ENCODE measurements at regions not wholly inside any gene's neighbourhood (a gene's known extent, or its start where the extent isn't known, plus 50 kb on each side); places are given as distances from the start of the nearest gene placed in this dataset.

DNA sequence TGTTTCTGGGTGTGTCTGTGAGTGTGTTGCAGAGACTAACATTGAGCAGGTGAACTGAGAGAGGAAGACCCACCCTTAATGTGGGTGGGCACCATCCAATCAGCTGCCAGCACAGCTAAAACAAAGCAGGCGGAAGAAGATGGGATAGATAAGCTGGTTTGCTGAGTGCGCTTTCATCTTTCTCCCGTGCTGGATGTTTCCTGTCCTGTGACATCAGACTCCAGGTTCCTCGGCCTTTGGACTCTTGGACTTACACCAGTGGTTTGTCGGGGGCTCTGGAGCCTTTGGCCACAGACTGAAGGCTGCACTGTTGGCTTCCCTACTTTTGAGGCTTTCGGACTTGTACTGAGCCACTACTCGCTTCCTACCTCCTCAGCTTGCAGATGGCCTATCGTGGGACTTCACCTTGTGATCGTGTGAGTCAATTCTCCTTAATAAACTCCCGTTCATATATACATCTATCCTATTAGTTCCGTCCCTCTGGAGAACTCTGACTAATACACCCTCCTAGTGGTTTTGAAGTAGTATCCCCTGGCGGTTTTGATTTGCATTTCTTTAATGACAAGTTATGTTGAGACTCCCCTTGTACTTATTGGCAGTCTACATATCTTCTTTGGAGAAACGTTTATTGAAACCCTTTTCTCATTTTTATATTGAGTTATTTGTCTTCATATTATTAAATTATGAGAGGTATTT is 546.6 kb upstream of the TMPRSS15 start:
- DNase-seq, result no peak

DNA sequence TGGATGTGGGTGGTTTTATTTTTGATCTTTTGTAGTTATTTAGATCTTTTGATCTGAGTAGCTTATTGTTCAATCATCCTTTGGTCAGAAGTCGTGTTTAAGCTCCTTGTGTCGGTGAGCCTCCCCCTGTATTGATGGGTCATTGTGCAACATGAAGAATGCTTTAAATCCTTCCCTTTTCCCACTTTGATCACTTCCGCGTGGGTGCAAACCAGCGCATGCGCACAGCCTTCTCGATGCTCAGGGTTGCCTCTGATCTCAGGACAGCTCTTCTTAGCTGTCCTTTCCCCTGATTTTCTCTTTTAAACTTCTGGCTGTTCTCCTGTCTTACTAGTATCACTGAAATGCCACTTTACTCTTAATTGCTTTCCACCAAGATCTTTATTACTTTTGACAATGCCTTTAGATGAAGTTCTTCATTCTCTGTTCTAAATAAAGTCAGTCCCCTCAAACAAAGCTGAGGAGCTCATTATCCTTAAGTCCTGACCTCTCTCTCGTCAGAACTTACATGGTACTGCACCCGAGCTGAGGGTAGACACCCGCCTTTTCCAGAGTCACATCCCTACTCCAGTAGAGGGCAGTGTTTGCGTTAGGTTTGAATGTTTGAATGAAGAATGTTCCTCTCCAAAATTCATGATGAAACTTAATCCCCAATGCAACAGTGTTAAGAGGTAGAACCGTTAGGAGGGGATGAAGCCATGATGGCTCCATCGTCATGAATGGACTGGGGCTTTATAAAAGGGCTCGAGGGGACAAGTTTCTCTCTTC is 547.9 kb upstream of the TMPRSS15 start:
- DNase-seq, result peak in 9 of 56 donors; percentile 1 to 15 (median 2)

DNA sequence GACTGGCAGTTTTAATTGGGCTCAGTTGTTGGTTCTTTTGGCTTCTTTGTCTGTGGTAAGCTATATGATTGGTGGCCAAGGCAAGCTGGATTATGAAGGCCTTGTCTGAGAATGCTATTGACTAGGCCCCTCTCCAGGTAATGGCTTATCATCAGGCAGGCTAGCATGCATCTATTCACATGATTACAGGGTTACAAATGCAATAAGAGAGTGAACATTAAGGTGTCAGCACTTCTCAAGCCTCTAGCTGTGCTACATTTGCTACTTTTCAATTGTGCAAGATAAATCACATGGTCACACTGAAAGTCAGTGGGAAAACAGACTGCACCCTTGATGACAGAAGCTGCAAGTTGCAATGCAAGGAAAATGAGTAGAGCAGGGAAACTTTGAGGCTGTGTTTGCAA is 550.9 kb upstream of the TMPRSS15 start:
- DNase-seq, result no peak

DNA sequence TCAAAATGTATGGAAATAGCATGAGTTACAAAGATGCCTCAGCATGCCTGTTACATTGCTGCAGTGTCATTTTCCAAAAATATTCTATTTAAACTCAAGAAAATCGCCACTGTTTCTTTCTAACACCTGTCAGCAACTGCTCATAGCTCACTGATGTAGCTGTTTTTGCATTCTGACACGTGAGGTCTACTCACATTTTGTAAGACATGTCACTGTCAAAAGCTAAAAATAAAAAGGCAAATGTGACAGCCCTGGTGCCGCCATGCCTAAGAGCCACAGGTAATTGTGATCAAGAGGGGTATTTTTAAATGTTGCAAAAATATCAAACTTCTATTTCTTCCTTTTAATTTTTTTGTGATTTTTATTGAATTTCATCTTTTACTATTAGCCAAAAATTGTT is 556.2 kb upstream of the TMPRSS15 start:
- DNase-seq, result no peak

DNA sequence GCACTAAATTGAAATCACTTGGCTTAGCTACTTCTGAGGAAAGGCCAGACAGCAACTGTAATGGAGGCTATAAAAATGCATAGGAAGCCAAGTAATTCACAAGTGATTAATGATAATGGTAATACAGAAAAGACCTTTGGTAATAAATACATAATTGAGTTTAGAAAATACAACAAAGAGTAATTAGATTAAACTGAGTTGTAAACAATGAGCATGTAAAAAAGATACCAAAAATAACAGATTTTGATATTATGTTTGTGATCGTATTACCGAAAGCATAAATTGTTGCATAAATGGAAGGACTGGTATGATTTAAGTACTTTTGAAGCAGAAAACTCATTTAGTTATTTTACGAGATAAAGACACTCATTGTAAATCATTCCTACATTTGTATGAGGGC is 556.7 kb upstream of the TMPRSS15 start:
- DNase-seq, result no peak

DNA sequence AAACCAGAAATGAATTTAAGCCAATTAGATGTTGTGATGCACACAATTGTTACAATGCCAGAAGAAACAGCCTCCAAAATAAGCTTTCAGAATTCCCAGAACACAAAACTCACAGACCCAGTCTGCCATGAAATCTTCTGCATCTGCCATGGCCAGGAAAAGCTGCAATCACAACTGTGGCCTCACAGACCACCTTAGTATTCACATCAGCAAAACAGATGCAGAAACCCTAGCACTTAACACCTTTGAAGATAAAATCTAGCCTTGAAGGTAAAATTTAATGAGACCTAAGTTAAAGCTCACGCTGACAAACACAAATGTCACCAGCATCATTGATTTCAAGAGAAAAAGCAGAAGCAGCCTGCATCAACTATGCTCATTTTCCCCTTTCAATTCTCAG is 566.8 kb upstream of the TMPRSS15 start:
- DNase-seq, result no peak

DNA sequence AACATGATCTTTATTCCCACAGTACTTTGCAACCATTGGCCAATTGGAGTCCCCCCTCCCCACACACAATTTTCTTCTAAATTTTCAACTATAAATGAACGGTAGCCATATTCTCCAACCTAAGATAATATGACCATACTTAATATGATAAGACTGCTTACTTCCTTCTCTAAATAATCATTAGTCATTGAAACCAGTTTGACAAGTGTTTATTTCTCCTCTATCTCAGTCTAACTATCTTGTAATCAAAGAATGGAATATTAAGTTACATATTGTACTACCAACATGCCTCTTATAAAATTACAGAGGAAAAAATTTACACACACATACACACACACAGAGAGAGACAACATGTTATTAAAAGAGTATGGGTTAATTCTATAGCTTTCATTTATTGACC is 567.4 kb upstream of the TMPRSS15 start:
- DNase-seq, result no peak

DNA sequence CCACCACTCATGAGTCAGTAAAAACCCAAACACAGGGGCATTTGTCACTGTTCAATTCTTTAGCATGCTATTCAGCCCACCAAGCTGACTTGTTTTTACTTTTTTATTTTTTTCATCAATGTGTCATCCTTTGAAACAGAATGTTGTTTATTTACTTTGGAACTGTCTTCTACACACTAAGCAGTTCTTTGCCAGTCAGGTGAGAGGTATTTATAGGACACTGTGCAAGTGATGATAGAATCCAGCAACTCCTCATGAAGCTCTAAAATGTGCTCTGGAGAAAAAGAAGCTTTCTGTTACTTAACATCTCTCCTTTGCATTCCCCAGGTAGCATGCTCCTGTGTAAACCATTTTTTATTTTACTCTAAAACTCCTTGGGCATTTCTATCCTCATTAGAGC is 582.0 kb upstream of the TMPRSS15 start:
- DNase-seq, result no peak

DNA sequence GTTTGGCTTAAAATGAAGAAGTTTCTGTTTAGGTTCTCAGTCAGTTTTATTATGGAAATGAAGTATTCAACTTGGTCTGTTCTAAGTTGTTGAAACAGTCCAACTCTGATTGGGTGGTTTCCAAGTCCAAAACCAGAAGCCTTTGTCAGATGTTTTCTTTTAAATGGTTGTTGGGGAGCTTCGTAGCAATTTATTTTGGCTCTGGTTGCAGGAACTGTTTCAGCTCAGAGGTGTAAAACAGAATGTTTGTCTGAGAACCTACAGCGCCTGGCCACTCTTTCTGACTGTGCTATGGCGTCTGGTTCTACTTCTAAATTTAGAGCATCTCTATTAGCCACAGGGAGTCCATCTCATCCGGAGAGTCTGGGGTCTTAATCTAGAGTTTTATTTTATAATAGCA is 582.6 kb upstream of the TMPRSS15 start:
- peak in 5 of 56 donors; percentile 2 to 25 (median 8) for DNase-seq

DNA sequence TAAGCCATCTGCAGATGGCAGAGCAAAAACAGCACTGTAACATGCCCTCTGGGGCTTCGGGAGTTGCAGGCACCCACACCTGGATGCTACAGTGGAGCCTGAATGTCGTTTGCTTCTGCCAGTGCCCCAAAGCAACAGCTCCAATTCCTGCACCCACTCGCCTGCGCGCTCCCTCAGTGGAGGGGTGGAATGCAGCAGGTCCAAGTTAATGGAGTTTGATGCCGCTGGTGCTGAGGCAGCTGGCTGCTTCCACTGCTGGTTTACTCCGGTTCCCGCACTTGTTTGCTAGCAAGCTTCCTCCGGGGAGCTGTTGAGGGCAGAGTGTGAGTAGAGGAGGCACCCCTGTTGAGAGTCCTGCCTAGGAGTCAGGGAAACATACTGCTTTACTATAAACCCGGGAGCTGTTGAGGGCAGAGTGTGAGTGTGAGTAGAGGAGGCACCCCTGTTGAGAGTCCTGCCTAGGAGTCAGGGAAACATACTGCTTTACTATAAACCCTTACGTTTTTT is 584.0 kb upstream of the TMPRSS15 start:
- DNase-seq, result peak in 2 of 56 donors; percentile 1 to 3

DNA sequence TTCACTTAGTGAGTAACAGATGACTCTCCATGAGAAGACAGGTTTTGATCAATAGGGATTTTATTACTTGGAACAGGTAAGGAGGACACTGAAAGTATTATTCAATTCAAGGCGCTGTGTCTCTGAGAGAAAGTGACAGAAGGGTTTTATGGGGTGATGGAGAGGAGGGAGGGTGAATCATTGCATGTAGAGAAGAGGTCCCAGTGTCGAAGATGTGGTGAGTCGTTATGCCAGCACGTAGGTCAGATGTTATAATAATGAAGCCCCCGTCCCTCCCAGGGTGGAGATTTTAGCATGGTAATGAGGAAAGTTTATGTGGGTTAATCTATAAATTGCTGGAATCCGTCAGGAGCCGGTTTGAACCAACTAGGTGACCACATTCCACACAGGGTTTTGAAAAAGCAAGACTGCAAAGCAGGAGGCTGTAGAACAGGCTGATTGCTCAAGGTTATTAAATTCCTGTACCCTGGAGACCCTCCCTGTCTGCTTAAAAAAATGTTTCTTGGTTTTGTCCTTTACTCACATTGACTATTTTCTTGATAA is 586.4 kb upstream of the TMPRSS15 start:
- no peak for DNase-seq

DNA sequence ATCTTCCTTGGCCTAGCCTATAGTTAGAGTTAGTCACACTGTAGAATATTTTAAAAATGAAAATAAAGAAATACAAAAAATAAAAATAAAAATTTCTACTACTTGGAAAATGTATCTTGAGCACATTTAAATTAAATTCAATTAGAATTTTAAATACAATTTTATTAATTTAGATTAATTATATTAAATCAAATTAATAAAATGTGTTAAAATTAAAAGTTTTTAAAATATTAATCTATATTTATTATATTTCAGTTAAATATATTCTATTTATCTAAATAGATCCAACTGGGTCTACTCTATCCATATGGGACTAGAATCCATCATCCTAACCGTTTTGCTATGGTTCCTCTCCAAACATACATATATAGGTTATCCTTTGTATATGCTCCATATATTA is 588.3 kb upstream of the TMPRSS15 start:
- DNase-seq, result no peak

DNA sequence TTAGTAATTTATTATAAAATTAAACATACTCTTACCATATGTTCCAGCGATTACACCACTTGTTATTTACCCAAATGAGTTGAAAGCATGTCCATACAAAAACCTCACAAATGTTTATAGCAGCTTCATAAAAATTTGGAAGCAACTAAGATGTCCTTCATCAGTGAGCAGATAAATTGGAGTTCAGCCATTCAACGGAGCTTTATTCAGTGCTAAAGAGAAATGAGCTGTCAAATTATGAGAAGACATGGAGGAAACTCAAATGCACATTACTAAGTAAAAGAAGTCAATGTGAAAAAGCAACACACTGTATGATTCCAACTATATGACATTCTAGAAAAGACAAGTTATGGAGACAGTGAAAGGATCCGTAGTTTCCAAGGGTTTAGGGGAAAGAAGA is 606.7 kb upstream of the TMPRSS15 start:
- no peak for DNase-seq

DNA sequence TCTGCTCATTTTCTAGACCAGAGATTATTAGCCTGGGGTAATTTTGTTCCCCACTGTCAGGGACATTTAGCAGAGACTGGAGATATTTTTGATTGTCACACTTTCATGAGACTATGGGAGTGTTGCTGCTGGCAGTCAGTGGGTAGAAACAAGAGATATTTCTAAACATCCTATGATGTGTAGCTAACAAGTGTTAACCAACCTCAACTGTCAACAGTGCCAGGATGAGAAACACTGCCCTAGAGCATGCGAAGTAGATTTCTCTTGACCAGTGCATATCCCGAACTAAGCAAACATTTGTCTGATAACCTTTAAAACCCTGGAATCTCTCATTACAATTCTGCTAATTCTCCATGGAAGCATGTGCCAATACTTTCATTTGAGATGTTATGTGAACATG is 607.4 kb upstream of the TMPRSS15 start:
- no peak for DNase-seq

DNA sequence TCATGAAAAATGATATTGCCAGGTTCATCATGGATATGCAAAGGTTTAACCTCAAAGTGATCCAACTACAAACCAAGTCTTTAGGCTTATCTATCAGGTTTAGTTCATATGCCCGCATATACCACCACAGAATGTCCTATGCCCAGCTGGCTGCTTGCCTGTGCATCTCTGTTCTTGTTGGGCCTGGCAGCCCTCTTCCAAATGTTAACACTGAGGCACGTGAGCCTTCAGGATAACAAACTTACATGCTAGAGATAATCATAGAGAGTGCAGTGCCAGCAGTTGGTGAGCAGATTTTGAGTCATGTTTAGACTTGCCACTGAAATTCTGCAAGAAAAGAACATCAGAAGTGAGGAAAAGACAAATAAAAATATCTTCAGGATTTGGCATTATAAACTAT is 607.9 kb upstream of the TMPRSS15 start:
- no peak for DNase-seq

DNA sequence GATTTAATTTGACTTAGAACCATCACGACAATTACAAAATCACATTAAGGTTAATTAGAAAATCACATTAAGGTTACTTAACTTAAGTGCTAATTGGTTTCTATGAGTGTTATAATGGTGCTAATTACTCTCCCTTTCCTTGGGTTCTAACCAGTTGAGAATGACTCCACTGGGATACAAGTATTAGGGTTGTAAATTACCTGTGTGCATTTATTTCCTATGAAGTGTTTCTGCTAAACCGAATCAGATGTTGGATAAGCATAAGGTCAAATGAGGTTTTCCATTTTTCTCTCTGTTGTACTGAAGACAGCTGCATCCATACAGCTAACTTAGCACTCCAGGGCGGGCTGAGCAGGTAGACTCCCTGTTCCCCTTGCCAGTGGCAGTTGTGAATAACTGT is 610.3 kb upstream of the TMPRSS15 start:
- DNase-seq, result no peak

DNA sequence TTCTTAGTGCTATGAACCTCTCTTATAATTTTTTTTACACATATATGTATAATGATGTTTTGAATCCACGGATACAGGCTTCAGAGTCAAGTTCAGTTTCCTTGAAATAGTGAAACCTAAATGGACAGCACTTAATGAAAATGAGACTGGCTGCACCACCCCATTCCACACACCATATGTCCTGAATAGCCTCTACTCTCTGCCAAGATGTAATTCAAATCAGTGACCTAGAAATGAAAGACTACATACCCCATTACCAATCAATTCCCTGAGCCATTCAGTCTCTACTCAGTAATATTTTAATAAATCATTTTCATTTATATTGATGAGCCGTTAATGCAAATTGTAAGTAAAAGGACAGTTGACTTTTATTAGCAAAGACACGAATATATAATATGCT is 614.9 kb upstream of the TMPRSS15 start:
- DNase-seq, result no peak

DNA sequence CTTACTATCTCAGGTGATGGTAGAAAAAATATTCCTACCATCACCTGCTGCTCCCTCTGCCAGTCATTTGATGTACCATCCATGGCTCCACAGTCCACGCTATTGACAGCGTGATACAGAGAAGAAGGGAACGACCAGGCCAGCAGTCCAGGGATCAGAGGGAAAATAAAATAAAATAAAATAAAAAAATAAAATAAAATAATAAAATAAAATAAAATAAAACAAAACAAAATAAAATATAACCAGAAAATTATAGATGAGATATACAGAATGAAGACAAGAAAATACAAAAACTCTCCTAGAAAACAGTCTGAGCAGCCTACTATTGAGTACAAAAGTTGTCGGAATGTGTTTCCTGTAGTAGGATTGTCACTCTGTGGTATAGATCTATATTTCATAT is 619.4 kb upstream of the TMPRSS15 start:
- DNase-seq, result no peak

DNA sequence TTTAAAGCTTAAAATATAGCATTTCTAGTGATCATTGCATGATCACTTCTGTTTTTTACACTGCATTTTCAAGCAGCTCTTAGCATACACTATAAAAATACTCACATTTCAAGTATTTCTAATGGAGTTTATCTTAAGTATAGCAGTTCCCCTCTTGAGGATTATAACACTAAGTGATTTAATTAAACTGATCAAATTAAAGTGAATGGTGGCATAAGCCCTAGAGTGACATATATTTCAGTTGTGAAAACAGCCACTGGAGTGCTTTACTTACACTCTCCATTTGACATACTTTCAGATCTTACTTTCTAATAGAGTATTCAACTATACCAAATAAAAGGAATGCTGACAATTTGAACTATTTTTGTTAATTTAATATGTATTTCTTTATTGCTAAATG is 623.3 kb upstream of the TMPRSS15 start:
- no peak for DNase-seq

DNA sequence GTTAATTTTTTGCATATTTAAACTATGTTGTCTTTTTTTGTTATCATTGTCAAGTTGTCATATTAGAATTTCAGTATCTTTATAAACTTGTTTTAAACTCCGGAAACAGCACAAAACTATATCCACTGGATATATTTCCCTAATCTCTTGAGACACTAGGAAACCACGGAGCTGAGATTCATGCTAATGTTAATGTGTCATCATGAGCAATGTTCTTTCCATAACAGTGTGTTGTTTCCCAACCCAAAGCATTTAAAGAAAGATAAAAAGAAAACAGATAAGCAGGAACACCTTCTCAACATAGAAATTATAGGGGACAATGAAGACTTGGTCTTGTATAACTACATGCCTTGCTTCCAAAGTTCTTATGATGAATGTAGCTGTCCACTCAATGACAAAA is 626.2 kb upstream of the TMPRSS15 start:
- no peak for DNase-seq

DNA sequence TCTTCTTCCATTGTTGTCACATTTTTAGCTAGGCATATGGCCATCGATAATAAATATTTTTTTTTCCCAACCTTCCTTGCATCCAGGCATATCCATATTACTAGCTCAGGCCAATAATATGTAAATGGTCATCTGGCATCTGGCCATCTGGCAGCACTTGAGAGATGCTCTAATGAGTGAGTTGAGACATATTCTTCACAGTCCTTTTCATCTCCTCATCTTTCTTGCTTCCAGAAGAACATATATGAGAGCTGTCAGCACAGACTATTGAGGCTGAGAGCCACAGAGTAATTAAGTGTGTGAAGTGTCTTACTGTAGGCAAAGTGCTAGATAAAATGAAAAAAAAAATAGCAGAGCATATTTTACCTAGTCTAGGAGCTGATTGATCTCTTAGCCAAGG is 628.4 kb upstream of the TMPRSS15 start:
- no peak for DNase-seq

DNA sequence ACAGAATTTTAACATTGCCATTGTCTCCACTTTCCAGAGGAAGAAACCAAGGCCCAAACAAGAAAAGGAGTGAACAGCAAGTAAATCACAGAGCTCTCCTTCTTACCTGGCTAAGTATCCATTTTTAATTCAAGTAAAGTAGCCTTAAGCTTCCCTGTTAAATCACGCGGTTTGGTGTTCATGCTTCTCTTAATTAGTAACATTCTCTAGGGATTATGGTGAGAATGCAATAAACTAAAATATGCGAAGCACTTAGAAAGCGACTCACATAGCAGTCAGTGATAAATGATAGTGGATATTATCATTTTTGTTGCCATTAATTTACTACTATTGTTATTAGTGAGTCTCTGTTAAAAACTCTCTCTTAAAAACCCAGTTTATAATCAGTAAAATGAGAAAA is 630.5 kb upstream of the TMPRSS15 start:
- DNase-seq, result no peak

DNA sequence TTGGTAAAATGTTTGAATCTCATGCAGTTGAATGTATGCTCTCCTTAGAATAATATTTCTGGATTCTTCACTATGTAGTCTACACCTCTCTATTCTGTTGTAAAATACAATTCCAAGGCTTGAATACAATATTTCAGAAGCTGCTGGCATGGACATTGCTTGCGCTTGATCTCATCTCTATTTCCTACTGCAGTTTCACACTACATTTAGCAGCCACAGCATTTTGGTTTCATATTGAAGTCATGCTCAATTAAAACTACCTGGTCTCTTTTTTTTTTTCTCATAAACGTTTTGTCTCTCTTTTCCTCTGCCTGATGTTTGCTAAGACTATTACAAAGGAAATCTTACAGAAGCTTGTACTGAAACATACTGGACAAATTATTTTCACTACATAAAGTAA is 631.0 kb upstream of the TMPRSS15 start:
- DNase-seq, result no peak
